ENCODE measurements at regions not wholly inside any gene's neighbourhood (a gene's known extent, or its start where the extent isn't known, plus 50 kb on each side); places are given as distances from the start of the nearest gene placed in this dataset.
A peak's percentile ranks its signal among the peaks of the same experiment; 100 is the strongest.

DNA sequence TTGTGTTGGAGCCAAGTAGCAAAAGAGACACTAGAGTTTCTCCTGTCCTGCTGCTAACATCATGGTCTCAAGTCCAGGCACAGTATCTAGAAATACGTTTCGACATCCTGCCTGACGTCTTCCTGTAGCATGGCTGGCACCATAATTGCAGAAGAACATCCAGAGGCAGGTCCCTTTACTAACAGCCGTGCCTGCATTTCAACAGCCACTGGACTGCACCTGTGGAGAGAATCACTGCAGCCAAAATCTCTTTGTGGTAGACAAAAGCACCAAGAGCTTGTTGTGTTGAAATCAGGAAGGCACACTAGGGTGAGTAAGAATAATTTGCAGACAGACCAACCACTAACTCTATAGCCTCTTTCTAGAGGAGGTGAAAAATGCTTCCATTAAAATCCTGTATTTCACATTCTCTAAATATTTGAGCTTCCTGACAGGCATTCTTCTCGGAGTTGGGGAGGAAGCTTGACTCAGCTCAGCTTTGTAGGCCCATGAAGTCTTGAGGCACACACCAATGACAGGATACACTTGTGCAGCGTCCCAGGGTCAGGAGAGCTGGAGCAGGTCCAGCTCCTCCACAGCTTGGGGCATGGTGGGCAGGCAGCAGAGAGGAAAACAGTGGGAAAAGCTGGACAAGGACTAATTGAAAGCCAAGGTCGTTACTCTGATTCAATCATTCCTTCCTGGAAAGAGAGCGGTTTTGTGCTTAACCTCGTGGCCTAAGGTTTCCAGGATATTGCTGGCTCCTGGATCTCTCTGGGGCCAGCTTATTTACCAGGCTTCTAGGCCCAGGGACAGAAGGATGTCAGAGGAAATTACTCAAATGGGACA, 244.9 kb downstream of the FAM43A start:
- TF ChIP-seq FOXP2 (optimal IDR thresholded peaks at IDR 0.05; ENCODE audit: borderline replicate concordance, extremely low read depth, extremely low read length, insufficient read depth) (peak; percentile 70), POLR2AphosphoS5 (IDR thresholded peaks at IDR 0.05; ENCODE audit: low read depth, low read length) (no peak), TAF1 (IDR thresholded peaks at IDR 0.05; ENCODE audit: borderline replicate concordance, insufficient read depth, low read length) (no peak)
- TF ChIP-seq, protein P1, sequence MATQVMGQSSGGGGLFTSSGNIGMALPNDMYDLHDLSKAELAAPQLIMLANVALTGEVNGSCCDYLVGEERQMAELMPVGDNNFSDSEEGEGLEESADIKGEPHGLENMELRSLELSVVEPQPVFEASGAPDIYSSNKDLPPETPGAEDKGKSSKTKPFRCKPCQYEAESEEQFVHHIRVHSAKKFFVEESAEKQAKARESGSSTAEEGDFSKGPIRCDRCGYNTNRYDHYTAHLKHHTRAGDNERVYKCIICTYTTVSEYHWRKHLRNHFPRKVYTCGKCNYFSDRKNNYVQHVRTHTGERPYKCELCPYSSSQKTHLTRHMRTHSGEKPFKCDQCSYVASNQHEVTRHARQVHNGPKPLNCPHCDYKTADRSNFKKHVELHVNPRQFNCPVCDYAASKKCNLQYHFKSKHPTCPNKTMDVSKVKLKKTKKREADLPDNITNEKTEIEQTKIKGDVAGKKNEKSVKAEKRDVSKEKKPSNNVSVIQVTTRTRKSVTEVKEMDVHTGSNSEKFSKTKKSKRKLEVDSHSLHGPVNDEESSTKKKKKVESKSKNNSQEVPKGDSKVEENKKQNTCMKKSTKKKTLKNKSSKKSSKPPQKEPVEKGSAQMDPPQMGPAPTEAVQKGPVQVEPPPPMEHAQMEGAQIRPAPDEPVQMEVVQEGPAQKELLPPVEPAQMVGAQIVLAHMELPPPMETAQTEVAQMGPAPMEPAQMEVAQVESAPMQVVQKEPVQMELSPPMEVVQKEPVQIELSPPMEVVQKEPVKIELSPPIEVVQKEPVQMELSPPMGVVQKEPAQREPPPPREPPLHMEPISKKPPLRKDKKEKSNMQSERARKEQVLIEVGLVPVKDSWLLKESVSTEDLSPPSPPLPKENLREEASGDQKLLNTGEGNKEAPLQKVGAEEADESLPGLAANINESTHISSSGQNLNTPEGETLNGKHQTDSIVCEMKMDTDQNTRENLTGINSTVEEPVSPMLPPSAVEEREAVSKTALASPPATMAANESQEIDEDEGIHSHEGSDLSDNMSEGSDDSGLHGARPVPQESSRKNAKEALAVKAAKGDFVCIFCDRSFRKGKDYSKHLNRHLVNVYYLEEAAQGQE (IDR thresholded peaks at IDR 0.05; ENCODE audit: insufficient read depth in 1 of 2, low read depth in 2 of 2, low read length in 2 of 2) = peak in 1 of 2 experiments; percentile 44; a peak in 1 of 4 replicates

DNA sequence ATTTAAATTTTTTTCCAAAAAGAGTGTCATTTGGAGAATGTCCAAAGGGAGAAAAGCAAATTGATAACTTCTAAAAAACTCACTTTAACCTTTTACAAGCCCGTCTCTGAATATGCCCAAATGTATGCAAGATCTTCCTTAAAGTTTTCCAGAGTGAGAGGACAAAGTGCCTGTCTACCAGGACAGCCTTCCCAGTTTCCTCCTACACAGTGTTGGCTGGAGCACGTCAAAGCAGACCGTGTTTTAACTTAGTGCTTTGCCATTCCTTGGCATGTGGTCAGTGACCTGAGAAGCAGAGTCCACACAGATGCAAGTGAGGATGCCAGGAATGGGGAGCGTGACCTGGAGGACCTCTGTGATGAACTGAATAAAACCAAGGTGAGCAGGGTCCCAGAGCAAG, 245.7 kb downstream of the FAM43A start:
- TF ChIP-seq FOXP2 (optimal IDR thresholded peaks at IDR 0.05; ENCODE audit: borderline replicate concordance, extremely low read depth, extremely low read length, insufficient read depth) (no peak), POLR2AphosphoS5 (IDR thresholded peaks at IDR 0.05; ENCODE audit: low read depth, low read length) (no peak), TAF1 (IDR thresholded peaks at IDR 0.05; ENCODE audit: borderline replicate concordance, insufficient read depth, low read length) (no peak), SIN3A (IDR thresholded peaks at IDR 0.05; ENCODE audit: borderline replicate concordance, insufficient read depth, low read length) (no peak)
- TF ChIP-seq, protein P1 (IDR thresholded peaks at IDR 0.05; ENCODE audit: insufficient read depth in 1 of 2, low read depth in 2 of 2, low read length in 2 of 2) = no peak

DNA sequence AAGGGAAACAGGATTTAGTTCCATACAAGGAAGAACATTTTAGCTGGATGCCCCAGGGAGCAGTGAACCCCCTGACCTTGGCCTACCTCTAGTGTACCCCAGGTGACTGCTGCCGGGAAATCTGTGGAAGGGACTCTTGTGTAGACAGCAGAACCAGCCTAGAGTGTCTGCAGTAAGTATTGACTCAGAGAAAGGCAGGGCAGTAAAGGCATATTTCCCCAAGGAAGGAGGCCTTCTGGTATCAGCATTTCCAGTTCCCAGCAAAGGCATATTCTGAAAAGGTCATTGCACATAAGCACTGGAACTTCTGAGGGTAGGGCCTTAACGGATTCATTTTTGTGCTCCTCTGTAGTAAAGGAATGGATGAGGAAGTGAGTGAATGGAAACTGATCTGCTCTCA, 246.2 kb downstream of the FAM43A start:
- TF ChIP-seq SIN3A (IDR thresholded peaks at IDR 0.05; ENCODE audit: borderline replicate concordance, insufficient read depth, low read length) (no peak), FOXP2 (optimal IDR thresholded peaks at IDR 0.05; ENCODE audit: borderline replicate concordance, extremely low read depth, extremely low read length, insufficient read depth) (no peak), POLR2AphosphoS5 (IDR thresholded peaks at IDR 0.05; ENCODE audit: low read depth, low read length) (no peak), TAF1 (IDR thresholded peaks at IDR 0.05; ENCODE audit: borderline replicate concordance, insufficient read depth, low read length) (no peak)
- TF ChIP-seq, protein P1 (IDR thresholded peaks at IDR 0.05; ENCODE audit: insufficient read depth in 1 of 2, low read depth in 2 of 2, low read length in 2 of 2) = no peak

DNA sequence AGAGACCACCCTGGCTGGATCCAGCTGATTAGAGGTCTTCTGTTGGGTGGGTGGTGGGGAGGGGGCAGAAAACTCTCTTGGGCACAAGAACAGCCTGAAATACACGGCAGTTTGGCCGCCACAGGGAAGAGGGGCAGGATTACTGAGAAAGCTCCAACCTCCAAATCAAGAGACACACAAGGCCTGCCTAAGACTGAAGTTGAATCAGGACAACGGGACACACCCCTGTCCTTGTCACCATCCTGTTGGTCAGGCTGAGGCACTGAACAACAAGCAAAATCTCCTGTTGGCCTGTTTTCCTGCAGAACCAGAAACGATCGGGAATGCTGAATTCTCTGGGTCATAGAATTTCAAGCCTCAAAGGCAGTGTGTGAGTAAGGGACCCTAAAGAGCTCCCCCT, 247.8 kb downstream of the FAM43A start:
- TF ChIP-seq FOXP2 (optimal IDR thresholded peaks at IDR 0.05; ENCODE audit: borderline replicate concordance, extremely low read depth, extremely low read length, insufficient read depth) (no peak), TAF1 (IDR thresholded peaks at IDR 0.05; ENCODE audit: borderline replicate concordance, insufficient read depth, low read length) (no peak), SIN3A (IDR thresholded peaks at IDR 0.05; ENCODE audit: borderline replicate concordance, insufficient read depth, low read length) (no peak), POLR2AphosphoS5 (IDR thresholded peaks at IDR 0.05; ENCODE audit: low read depth, low read length) (no peak)
- TF ChIP-seq, protein P1 (IDR thresholded peaks at IDR 0.05; ENCODE audit: insufficient read depth in 1 of 2, low read depth in 2 of 2, low read length in 2 of 2) = no peak

Measured in PFSK-1 (cell line).